ENCODE measurements at regions not wholly inside any gene's neighbourhood (a gene's known extent, or its start where the extent isn't known, plus 50 kb on each side); places are given as distances from the start of the nearest gene placed in this dataset.

- TF ChIP-seq CTCF (IDR thresholded peaks at IDR 0.05): no peak
- TF ChIP-seq EZH2 (IDR thresholded peaks at IDR 0.05): no peak
These were observed 118.4 kb upstream of the TMC3 start for GRCh38 chr15:81492331-81492968.

Data from neural progenitor cell (in vitro differentiated cells).